ENCODE measurements at regions not wholly inside any gene's neighbourhood (a gene's known extent, or its start where the extent isn't known, plus 50 kb on each side); places are given as distances from the start of the nearest gene placed in this dataset.

GRCh38 chr7:94104301-94104700 lies 100.1 kb upstream of the BET1 start:
- TF ChIP-seq, protein P1, sequence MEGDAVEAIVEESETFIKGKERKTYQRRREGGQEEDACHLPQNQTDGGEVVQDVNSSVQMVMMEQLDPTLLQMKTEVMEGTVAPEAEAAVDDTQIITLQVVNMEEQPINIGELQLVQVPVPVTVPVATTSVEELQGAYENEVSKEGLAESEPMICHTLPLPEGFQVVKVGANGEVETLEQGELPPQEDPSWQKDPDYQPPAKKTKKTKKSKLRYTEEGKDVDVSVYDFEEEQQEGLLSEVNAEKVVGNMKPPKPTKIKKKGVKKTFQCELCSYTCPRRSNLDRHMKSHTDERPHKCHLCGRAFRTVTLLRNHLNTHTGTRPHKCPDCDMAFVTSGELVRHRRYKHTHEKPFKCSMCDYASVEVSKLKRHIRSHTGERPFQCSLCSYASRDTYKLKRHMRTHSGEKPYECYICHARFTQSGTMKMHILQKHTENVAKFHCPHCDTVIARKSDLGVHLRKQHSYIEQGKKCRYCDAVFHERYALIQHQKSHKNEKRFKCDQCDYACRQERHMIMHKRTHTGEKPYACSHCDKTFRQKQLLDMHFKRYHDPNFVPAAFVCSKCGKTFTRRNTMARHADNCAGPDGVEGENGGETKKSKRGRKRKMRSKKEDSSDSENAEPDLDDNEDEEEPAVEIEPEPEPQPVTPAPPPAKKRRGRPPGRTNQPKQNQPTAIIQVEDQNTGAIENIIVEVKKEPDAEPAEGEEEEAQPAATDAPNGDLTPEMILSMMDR (IDR thresholded peaks at IDR 0.05) = no peak
- no peak for TF ChIP-seq POLR2A (IDR thresholded peaks at IDR 0.05)

Data from testis (tissue), 2 donors.